Glutamatergic neuron (in vitro differentiated cells): ENCODE measurements at regions not wholly inside any gene's neighbourhood (a gene's known extent, or its start where the extent isn't known, plus 50 kb on each side); places are given as distances from the start of the nearest gene placed in this dataset.

Experiments used
- DNase-seq: peaks from one replicate; pipeline ENCODE4 v3.0.0; 2022
- H3K27ac Mint-ChIP-seq: one replicate; pipeline ENCODE4 v1.8.0; 2020; ENCODE audit warnings: mild to moderate bottlenecking, mixed read lengths, inconsistent platforms; ENCODE audit not compliant: unreplicated experiment
- H3K27me3 Mint-ChIP-seq: one replicate; pipeline ENCODE4 v1.8.0; 2020; ENCODE audit warnings: mild to moderate bottlenecking, moderate library complexity, mixed read lengths, inconsistent platforms; ENCODE audit not compliant: unreplicated experiment
- H3K36me3 Mint-ChIP-seq: one replicate; pipeline ENCODE4 v1.8.0; 2020; ENCODE audit warnings: mild to moderate bottlenecking, mixed read lengths, inconsistent platforms; ENCODE audit not compliant: unreplicated experiment
- H3K4me1 Mint-ChIP-seq: one replicate; pipeline ENCODE4 v1.8.0; 2020; ENCODE audit warnings: mild to moderate bottlenecking, low read depth, mixed read lengths, inconsistent platforms; ENCODE audit not compliant: unreplicated experiment
- H3K4me3 Mint-ChIP-seq: one replicate; pipeline ENCODE4 v1.8.0; 2020; ENCODE audit warnings: mild to moderate bottlenecking, mixed read lengths, inconsistent platforms; ENCODE audit not compliant: unreplicated experiment
- H3K9me3 Mint-ChIP-seq: one replicate; pipeline ENCODE4 v1.8.0; 2020; ENCODE audit warnings: mild to moderate bottlenecking, moderate library complexity, mixed read lengths, inconsistent platforms; ENCODE audit not compliant: unreplicated experiment
- CTCF ChIP-seq: fragments of 200-600 bp; sonication (generic); IDR thresholded peaks from one replicate; pipeline ENCODE4 v1.5.0; 2021; ENCODE audit not compliant: partially characterized antibody, unreplicated experiment

- Mint-ChIP-seq H3K27ac (no peak overlapping the region), H3K36me3 (no peaks in the 10 kb centered on the region), H3K9me3 (peaks cover 5% of the 10 kb centered on the region), H3K4me1 (peaks cover 5% of the 10 kb centered on the region), H3K27me3 (no peaks in the 10 kb centered on the region), H3K4me3 (no peak overlapping the region)
- TF ChIP-seq CTCF = no peak
- DNase-seq = no peak
Measured at GRCh38 chr4:11149612-11150259, 279.0 kb downstream of the HS3ST1 start.

- no peak for DNase-seq
- no peak overlapping the region for H3K4me3 Mint-ChIP-seq
- H3K27me3 Mint-ChIP-seq = peaks cover 3% of the 10 kb centered on the region
- no peak for TF ChIP-seq CTCF
- no peaks in the 10 kb centered on the region for H3K36me3 Mint-ChIP-seq
- H3K4me1 Mint-ChIP-seq = no peaks in the 10 kb centered on the region
- H3K27ac Mint-ChIP-seq = no peak overlapping the region
- H3K9me3 Mint-ChIP-seq = no peaks in the 10 kb centered on the region
Measured at GRCh38 chr4:11139871-11140270, 288.8 kb downstream of the HS3ST1 start.

- no peak overlapping the region for H3K4me3 Mint-ChIP-seq
- DNase-seq = no peak
- no peaks in the 10 kb centered on the region for H3K9me3 Mint-ChIP-seq
- H3K27ac Mint-ChIP-seq = no peak overlapping the region
- H3K27me3 Mint-ChIP-seq = peaks cover 3% of the 10 kb centered on the region
- H3K36me3 Mint-ChIP-seq = no peaks in the 10 kb centered on the region
- H3K4me1 Mint-ChIP-seq = no peaks in the 10 kb centered on the region
- no peak for TF ChIP-seq CTCF
Measured at GRCh38 chr4:11138964-11139363, 289.7 kb downstream of the HS3ST1 start.

- DNase-seq = no peak
- Mint-ChIP-seq H3K36me3 (peaks cover 14% of the 10 kb centered on the region), H3K9me3 (no peaks in the 10 kb centered on the region)
Measured at GRCh38 chr4:11134705-11135104, 294.0 kb downstream of the HS3ST1 start.

More at GRCh38 chr4:11134705-11135104, 294.0 kb downstream of the HS3ST1 start:
- H3K27me3 Mint-ChIP-seq = peaks cover 3% of the 10 kb centered on the region
- H3K27ac Mint-ChIP-seq = no peak overlapping the region
- H3K4me1 Mint-ChIP-seq = no peaks in the 10 kb centered on the region
- H3K4me3 Mint-ChIP-seq = no peak overlapping the region
- no peak for TF ChIP-seq CTCF
